AG10803 (cell line): ENCODE measurements at regions not wholly inside any gene's neighbourhood (a gene's known extent, or its start where the extent isn't known, plus 50 kb on each side); places are given as distances from the start of the nearest gene placed in this dataset.

Experiments used
- DNase-seq: peaks from one replicate; pipeline ENCODE4 v3.0.0; 2010; ENCODE audit warnings: low read depth
- H3K4me3 ChIP-seq: 2 replicates; pipeline ENCODE4 v1.5.1; 2011; ENCODE audit warnings: mild to moderate bottlenecking, low read length, control low read depth
- CTCF ChIP-seq: conservative IDR thresholded peaks from 2 replicates; pipeline ENCODE4 v1.5.1; 2011; ENCODE audit warnings: mild to moderate bottlenecking, low read length, control low read depth, inconsistent platforms

GRCh38 chr3:27993051-27993450 is 248.4 kb upstream of the CMC1 start:
- no peak overlapping the region for H3K4me3 ChIP-seq
- DNase-seq = no peak
- no peak for TF ChIP-seq CTCF

DNA sequence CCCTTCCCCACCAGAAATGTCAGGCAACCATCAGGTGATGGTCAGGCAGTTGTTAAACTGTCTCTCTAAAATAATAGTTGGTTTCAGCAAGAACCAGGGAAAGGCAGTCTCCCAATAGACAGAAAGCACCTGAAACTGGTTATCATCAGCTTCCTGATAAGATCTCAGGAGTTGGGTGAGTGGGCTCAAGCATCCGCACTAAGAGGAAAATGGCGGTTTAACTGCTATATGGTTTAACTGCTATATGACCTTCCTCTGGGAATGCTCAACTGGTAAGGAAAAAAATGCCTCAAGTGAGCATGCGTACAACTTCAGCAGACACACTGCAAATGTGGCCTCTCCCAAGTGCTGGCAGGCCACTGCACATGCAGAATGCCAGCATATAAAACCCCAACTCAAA is 240.8 kb upstream of the CMC1 start:
- no peak overlapping the region for H3K4me3 ChIP-seq
- TF ChIP-seq CTCF = no peak
- no peak for DNase-seq

DNA sequence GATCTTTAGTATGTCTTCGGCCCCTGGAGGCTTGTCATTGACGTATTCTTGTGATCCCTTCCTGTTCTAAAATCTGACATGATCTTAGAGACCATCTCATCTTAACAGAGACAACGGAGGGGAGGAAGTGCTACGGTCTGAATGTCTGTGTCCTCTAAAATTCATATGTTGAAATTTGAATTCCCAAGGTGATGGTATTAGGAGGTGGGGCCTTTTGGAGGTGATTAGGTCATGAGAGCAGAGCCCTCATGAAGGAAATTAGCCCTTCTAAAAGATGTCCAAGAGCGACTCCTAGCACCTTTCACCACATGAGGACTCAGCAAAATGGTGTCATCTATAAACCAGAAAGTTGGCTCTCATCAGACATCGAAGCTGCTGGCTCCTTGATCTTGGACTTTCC is 233.2 kb upstream of the CMC1 start:
- no peak for TF ChIP-seq CTCF
- H3K4me3 ChIP-seq = no peak overlapping the region
- no peak for DNase-seq

DNA sequence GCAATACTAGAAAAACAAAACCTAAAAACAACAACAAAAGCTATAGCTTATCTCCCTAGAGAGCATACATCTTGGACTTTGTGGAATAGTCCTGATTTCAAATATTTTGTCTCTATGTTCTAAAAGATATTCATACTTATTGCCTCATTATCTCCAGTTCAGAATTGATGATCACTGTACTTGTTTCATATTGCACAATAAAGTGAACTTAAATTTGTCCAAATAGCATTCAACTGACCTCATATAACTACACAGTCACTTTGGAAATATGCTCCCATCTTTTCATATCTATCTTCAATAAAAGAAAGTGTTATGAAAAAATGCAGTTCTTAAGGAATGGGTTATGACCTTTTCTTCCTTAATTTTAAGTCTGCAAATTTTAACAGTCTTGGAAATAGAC is 228.6 kb upstream of the CMC1 start:
- no peak for DNase-seq
- TF ChIP-seq CTCF = no peak

DNA sequence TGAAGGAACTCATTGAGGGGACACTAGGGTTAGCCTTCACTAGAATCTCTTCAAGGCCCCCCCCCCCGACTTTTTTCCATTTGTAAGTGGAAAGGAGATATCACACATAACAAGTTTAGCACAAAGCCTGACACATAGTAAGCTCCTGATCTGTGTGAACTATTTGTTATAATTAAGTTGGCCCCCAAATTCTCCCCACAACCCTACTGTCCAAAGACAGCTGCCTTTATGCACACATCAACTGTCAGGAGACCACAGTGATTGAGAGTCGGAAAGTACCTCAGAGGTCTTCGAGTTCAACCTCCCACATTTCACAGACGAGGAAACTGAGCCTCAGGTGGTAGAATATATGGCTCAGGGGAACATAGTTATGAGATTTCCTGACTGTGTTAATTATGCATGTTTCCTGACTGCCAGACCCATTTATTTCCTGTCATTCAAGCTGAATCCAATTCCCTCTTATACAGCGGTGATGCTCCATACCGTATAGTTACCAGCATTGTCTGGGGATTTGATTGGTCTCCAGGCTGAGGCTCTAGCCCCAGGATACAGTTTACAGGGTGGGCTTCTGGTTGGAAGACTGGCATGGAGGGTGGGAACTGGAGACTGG is 227.4 kb upstream of the CMC1 start:
- DNase-seq = no peak
- no peak for TF ChIP-seq CTCF
- H3K4me3 ChIP-seq = no peak overlapping the region

More for the DNA sequence above, 228.6 kb upstream of the CMC1 start:
- H3K4me3 ChIP-seq = no peak overlapping the region

DNA sequence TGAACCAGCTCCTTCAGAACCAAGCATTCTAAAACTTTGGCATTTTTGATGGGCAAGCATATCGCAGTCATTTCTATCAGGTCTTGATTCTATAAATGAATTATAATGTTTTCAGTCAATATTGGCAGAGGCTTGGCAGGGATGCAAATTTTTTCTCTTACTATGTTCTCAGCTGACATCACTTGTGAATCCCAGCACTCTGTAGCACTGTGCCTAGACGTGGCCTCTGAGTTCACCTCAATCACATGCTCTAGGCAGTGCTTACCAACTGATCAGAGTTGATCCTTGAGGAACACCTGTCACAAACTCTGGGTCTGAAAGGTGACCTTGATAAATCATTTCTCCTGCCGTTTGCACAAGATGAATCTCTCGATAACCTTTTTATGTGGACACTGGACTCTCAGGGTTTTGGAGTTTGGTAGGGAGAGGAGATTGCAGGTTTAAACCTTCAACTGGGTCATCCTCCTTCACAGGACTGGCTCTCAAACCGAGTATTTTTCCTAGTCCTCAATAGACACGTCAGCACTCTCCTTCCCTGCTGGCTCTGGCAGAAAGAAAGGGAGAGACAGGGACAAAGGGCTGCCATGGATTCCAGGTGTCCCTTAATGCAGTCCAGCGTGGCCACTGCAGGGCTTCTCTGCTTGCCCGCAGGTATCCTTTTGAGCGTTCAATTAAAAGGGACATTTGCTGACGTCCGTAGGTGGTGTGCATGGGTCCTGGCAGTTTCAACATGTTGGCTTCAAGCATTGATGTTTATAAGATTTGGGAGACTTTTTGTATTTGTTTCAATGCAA is 222.3 kb upstream of the CMC1 start:
- H3K4me3 ChIP-seq = no peak overlapping the region
- no peak for TF ChIP-seq CTCF
- DNase-seq = no peak

DNA sequence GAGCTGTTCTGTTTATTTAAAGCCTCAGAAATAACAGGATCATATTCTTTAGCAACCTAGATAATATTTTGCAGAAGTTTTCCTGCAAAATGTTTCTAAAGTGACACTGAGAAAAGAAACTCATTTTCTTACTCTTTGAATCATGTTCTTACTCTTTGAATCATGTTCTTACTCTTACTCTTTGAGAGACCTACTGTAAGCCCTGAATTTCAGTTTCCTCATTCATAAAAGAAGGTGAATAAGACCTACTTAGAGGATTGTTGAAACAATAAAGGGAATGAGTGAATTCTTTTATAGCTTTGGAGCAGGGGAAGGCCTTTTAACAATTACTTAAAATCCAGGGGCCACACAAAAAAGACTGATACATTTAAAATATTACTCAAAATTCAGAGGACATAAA is 221.7 kb upstream of the CMC1 start:
- no peak for DNase-seq
- H3K4me3 ChIP-seq = no peak overlapping the region
- TF ChIP-seq CTCF = no peak
